ENCODE measurements at regions not wholly inside any gene's neighbourhood (a gene's known extent, or its start where the extent isn't known, plus 50 kb on each side); places are given as distances from the start of the nearest gene placed in this dataset.

DNA sequence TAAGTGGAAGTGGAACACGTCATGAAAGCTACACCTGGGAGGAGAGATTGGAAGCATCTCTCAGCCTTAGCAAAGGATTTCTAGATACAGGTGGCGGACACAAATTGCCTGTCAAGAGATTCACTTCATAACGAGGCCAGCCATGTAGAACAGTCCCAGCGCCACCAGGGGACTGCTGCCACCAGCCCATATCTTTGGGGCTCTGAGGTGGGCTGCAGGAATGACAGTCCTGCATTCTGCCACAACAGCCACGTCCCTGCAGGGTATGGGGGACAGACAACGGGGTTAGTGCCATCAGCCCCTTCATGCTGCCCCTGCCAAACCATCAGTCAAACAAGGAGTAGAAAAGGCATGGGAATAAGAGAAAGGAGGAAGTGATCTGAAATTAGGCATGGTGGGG lies 81.2 kb upstream of the SASH1 start:
- no peak for DNase-seq

GRCh38 chr6:148263010-148263409 lies 79.6 kb upstream of the SASH1 start:
- DNase-seq, result no peak

GRCh38 chr6:148263961-148264360 lies 78.7 kb upstream of the SASH1 start:
- DNase-seq, result no peak

DNA sequence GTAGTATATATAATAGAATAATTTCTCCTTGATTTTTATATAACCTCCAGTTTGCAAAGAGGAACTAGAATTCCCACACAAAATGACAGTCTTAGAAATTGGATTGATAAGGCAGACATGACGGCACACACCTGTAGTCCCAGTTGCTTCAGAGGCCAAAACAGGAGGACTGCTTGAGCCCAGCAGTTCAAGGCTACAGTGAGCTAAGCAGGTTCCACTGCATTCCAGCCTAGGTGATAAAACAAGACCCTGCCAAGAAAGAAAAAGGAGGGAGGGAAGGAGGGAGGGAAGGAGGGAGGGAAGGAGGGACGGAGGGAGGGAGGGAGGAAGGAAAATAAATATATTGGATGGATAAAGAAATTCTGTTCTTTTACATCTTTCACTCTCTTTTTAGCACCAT lies 77.6 kb upstream of the SASH1 start:
- DNase-seq, result no peak

GRCh38 chr6:148269386-148269785 lies 73.3 kb upstream of the SASH1 start:
- no peak for DNase-seq

GRCh38 chr6:148271711-148272439 lies 70.8 kb upstream of the SASH1 start:
- DNase-seq, result no peak

DNA sequence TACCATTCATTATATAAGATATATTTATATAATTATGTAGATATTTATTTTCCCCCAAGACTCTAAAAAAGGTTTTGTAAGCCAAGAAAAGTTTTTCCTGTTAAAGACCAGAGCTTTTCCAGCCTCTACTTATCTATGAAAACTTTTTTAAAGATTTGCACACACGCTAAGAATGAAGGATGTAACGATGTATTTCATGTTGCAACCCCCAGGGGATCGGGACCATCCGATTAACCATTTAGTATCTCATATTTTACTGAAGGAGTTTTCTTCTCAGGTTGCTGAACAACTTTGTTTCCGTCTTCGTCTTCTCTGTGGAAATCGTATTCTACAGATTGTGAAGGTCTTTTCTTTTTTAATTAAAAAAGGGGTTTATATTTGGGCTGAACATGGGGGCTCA lies 70.0 kb upstream of the SASH1 start:
- no peak for DNase-seq

DNA sequence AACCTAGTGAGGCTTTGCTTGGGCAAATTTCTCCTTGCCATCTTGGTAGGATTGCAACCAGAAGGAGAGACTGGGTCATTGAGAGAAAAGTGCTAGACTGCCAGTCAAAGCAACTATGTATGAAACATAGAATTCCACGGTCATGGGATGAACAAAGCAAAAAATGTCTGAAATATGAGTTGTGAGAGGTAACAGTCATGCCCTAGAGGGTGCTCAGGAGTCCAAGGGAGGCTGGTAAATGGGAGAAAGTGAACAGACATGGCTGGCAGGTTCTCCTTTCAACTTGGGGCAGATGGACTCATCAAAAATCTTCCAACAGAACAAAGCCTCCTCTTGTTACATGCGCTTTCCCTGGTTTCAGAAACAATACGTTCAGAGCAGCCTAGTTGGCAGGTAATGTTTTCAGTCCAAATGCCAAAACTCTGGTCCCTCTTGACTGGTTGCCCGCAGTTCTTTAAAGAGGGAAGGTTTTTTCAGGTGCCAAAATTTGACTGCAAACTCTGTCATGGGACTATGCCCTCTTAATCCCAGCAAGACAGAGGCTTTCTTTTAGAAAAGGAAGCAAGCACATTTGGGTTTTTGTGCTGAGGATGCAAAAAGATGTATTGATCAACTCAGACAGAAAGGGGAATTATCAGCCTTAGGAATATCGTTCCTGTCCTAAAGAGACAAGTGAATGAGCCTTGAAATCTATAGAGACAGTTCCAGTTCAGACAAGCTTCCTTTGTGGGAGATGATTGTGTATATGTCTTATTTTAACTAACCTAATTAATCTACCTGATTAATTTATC lies 68.5 kb upstream of the SASH1 start:
- no peak for DNase-seq

DNA sequence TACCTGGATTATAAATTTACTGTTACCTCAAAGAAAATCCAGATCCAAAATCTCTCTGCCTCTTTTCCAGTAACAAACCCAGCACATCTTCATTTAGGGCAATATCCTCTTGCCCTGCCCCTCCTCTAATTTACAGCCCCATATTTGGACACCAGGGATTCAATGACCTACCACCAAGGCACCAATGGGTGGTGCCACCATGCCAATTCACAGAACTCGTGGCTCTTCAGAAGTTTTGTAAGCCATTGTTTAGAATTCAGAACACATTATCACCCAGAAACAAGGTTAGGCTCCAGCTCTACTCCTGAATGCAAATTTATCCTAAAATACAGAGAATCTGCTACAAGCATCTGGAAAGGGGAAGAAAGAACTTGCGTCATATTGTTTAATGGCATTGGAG lies 67.8 kb upstream of the SASH1 start:
- no peak for DNase-seq

GRCh38 chr6:148285205-148285604 lies 57.4 kb upstream of the SASH1 start:
- DNase-seq, result no peak

DNA sequence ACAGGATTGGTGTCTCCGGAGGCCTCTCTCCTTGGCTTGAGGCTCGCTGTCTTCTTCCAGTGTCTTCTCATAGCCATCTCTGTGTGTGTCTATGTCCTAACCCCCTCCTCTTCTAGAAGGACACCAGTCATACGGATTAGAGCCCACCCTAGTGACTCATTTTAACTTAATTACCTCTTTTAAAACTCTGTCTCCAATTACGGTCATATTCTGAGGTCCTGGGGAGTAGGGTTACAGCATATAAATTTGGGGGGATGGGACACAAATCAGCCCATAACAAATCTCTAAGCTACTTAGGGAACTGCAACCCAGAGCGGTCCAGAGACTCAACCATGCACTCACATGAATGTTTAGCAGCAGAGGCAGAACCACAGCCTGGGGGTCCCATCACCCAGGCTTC lies 56.1 kb upstream of the SASH1 start:
- DNase-seq, result no peak

DNA sequence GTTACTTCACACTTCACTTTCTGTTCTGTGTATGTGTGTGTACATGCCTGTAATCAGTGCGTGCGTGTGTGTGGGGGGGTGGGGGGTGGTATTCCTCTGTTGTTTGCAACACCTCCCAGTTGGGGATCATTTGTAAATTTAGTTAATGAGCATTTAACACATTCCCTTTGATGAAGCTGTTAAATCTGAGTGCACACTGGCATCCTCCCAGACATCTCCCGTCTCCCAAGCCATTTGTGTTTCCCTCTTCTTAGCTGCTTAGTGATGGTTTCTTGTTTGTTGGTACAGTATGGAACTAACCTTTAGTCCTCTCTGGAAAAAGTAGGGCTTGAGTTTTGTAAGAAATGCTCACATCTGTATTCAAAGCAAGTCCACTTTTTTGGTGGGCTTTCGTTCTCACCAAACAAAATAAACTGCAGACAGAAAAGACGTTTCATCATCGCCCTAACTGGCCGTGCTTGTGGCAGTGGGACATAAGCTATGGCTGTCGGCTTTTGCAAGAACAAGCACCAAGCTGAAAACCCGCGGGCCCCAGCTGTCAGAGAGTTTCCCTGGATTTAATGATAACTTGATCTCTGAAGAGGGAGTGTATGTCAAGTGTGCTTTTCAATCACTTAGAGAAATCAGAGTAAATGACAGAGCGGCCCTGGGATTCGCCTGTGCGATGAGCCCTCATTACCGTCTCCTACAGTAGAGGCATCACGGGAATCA lies 54.9 kb upstream of the SASH1 start:
- no peak for DNase-seq

DNA sequence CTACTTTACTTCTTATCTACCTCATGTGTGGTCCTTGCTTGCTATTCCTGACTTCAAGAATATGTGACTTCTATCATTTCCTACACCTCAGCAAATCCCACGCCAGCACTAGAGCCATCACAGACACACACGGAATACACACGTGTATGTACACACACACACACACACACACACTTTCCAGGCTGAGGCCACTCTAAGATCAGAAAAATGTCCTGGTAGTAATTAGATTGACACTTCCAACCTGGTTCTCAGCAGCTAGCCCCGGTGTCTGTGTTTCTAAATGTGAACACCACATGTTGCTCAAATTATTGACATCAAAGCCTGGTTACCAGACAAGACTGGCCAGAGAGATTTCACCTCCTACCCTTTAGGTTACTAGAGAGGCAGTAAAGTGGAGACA lies 54.1 kb upstream of the SASH1 start:
- no peak for DNase-seq

GRCh38 chr6:148289153-148289552 lies 53.5 kb upstream of the SASH1 start:
- DNase-seq, result no peak

- DNase-seq, result no peak
Measured at GRCh38 chr6:148291876-148292275, 50.8 kb upstream of the SASH1 start.
